ENCODE measurements at regions not wholly inside any gene's neighbourhood (a gene's known extent, or its start where the extent isn't known, plus 50 kb on each side); places are given as distances from the start of the nearest gene placed in this dataset.
A peak's percentile ranks its signal among the peaks of the same experiment; 100 is the strongest.

DNA sequence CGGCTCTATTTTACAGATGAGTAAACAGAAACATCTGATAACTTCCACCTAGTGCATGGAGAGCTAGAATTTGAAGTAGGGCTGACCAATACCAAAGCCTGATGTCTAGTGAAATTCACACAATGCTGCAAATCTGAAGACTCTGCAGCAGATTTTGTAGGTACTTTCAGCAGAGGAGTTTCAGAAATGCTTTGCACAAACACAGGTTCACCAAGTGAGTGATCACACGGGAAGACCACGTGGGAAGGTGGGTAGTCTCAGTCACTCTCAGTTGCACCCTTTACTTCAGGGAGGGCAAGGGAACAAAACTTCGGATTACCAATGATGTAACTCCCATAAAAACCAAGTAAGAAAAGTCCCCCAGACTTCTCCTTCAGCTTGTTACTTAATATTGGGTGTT, 63.3 kb upstream of the DAAM1 start:
- no peak for DNase-seq (ENCODE audit: low spot score)
- Histone ChIP-seq H3K9me3 (ENCODE audit: low read length) (no peaks in the 10 kb centered on the region), H4K20me1 (ENCODE audit: insufficient read depth, low read length) (no peaks in the 10 kb centered on the region), H3K79me2 (ENCODE audit: insufficient read depth, low read depth, low read length) (no peaks in the 10 kb centered on the region), H2AFZ (ENCODE audit: low read length) (peak overlapping the region; percentile 63; the same call in 1 of the 2 replicates), H3K4me1 (ENCODE audit: insufficient read depth, low read length, poor library complexity, severe bottlenecking) (peaks cover 18% of the 10 kb centered on the region), H3K36me3 (ENCODE audit: insufficient read depth, low read length) (no peaks in the 10 kb centered on the region), H3K27ac (ENCODE audit: low read depth, low read length, poor library complexity, severe bottlenecking) (no peak overlapping the region), H3K9me2 (ENCODE audit: insufficient read depth, low read length) (no peaks in the 10 kb centered on the region), H3K4me3 (ENCODE audit: low read depth, low read length, poor library complexity, severe bottlenecking) (no peak overlapping the region), H3K4me2 (ENCODE audit: low read length) (peak overlapping the region; percentile 2; the same call in 1 of the 2 replicates)
- no peak for TF ChIP-seq EZH2phosphoT487 (IDR thresholded peaks at IDR 0.05; ENCODE audit: borderline replicate concordance, low read depth, low read length)
- TF ChIP-seq CTCF (conservative IDR thresholded peaks at IDR 0.05; ENCODE audit: low read length): no peak
- CTCF ChIA-PET (ENCODE audit: unreplicated experiment): interaction anchor here (0.8 to 1.1 kb wide), 2 partner anchors 59 to 323 kb away, joined by 3 read pairs; no protein-coding TSS in a partner anchor
- no TSS peak for BruUV-seq (replicated peaks)
- POLR2A ChIA-PET: interaction anchor here (0.6 to 1.4 kb wide), 3 partner anchors 9 to 320 kb away, joined by 3 to 7 read pairs (median 4); no protein-coding TSS in a partner anchor
- intact Hi-C loops (cut with micrococcal nuclease; ENCODE audit: unreplicated experiment): loop anchor here (5.0 kb wide), 3 partner anchors 237 to 1202 kb away; partner anchors contain the start of gene CCDC175

- no peaks in the 10 kb centered on the region for H3K79me2 ChIP-seq (ENCODE audit: insufficient read depth, low read depth, low read length)
- H3K9me2 ChIP-seq (ENCODE audit: insufficient read depth, low read length): no peaks in the 10 kb centered on the region
- peak overlapping the region; percentile 18; the same call in 1 of the 2 replicates for H3K4me2 ChIP-seq (ENCODE audit: low read length)
- TF ChIP-seq EZH2phosphoT487 (IDR thresholded peaks at IDR 0.05; ENCODE audit: borderline replicate concordance, low read depth, low read length) (no peak), CTCF (conservative IDR thresholded peaks at IDR 0.05; ENCODE audit: low read length) (peak; percentile 98)
- ChIA-PET CTCF (ENCODE audit: unreplicated experiment) (no interaction called here), POLR2A (interaction anchor here (0.6 to 0.7 kb wide), 3 partner anchors 306 to 563 kb away, joined by 3 to 5 read pairs (median 3); no protein-coding TSS in a partner anchor)
- H3K4me3 ChIP-seq (ENCODE audit: low read depth, low read length, poor library complexity, severe bottlenecking): no peak overlapping the region
- peak; percentile 83 for DNase-seq (ENCODE audit: low spot score)
- H3K9me3 ChIP-seq (ENCODE audit: low read length): no peaks in the 10 kb centered on the region
- peak overlapping the region; percentile 63; the same call in 1 of the 2 replicates for H2AFZ ChIP-seq (ENCODE audit: low read length)
- H3K4me1 ChIP-seq (ENCODE audit: insufficient read depth, low read length, poor library complexity, severe bottlenecking): peaks cover 21% of the 10 kb centered on the region
- intact Hi-C loops (cut with micrococcal nuclease; ENCODE audit: unreplicated experiment): loop anchor here (1.0 to 5.0 kb wide), 6 partner anchors 61 to 1200 kb away; partner anchors contain the start of genes CCDC175 and DAAM1
- BruUV-seq (replicated peaks): no TSS peak
- H3K27ac ChIP-seq (ENCODE audit: low read depth, low read length, poor library complexity, severe bottlenecking): no peak overlapping the region
- no peaks in the 10 kb centered on the region for H3K36me3 ChIP-seq (ENCODE audit: insufficient read depth, low read length)
- no peaks in the 10 kb centered on the region for H4K20me1 ChIP-seq (ENCODE audit: insufficient read depth, low read length)
These were observed 61.6 kb upstream of the DAAM1 start for GRCh38 chr14:59126714-59127436.

DNA sequence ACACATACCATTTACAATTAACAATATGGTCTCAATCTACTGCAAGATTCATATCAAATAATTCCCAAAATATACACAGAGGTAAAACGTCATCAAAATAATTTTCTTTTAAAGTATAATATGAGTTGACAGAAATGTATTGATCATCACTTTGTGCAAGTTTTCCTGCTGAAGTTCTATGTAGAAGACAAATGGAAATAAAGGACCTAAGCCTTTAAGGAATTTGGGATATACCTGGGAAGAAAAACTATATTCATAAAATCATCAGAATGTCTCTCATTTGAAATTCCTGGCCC, 61.1 kb upstream of the DAAM1 start:
- H3K9me2 ChIP-seq (ENCODE audit: insufficient read depth, low read length): no peaks in the 10 kb centered on the region
- H3K27ac ChIP-seq (ENCODE audit: low read depth, low read length, poor library complexity, severe bottlenecking): no peak overlapping the region
- no peak overlapping the region for H3K4me3 ChIP-seq (ENCODE audit: low read depth, low read length, poor library complexity, severe bottlenecking)
- TF ChIP-seq EZH2phosphoT487 (IDR thresholded peaks at IDR 0.05; ENCODE audit: borderline replicate concordance, low read depth, low read length) (no peak), CTCF (conservative IDR thresholded peaks at IDR 0.05; ENCODE audit: low read length) (peak; percentile 28; the same call in 1 of the 2 replicates)
- POLR2A ChIA-PET: no interaction called here
- H3K36me3 ChIP-seq (ENCODE audit: insufficient read depth, low read length): no peaks in the 10 kb centered on the region
- no TSS peak for BruUV-seq (replicated peaks)
- H3K79me2 ChIP-seq (ENCODE audit: insufficient read depth, low read depth, low read length): no peaks in the 10 kb centered on the region
- H3K9me3 ChIP-seq (ENCODE audit: low read length): no peaks in the 10 kb centered on the region
- intact Hi-C loops (cut with micrococcal nuclease; ENCODE audit: unreplicated experiment): loop anchor here (1.0 to 5.0 kb wide), 6 partner anchors 61 to 1200 kb away; partner anchors contain the start of genes CCDC175 and DAAM1
- H3K4me2 ChIP-seq (ENCODE audit: low read length): no peak overlapping the region
- peaks cover 21% of the 10 kb centered on the region for H3K4me1 ChIP-seq (ENCODE audit: insufficient read depth, low read length, poor library complexity, severe bottlenecking)
- CTCF ChIA-PET (ENCODE audit: unreplicated experiment): no interaction called here
- DNase-seq (ENCODE audit: low spot score): no peak
- H2AFZ ChIP-seq (ENCODE audit: low read length): peak overlapping the region; percentile 36; the same call in 1 of the 2 replicates
- no peaks in the 10 kb centered on the region for H4K20me1 ChIP-seq (ENCODE audit: insufficient read depth, low read length)

Data from OCI-LY7 (cell line).